Duodenal mucosa (tissue), 2 donors: ENCODE measurements at regions not wholly inside any gene's neighbourhood (a gene's known extent, or its start where the extent isn't known, plus 50 kb on each side); places are given as distances from the start of the nearest gene placed in this dataset.
A peak's percentile ranks its signal among the peaks of the same experiment; 100 is the strongest.

ENCODE experiments used
- H3K27ac ChIP-seq: one replicate; pipeline ENCODE4 v1.7.0; 2013; ENCODE audit warnings: low read depth, low read length
- H3K27me3 ChIP-seq, 2 donors: one replicate each; pipeline ENCODE4 v1.7.0; 2013; ENCODE audit warnings: low read length in 2 of 2, control low read depth in 1 of 2; ENCODE audit not compliant: insufficient read depth in 2 of 2, control insufficient read depth in 1 of 2
- H3K36me3 ChIP-seq, 2 donors: one replicate each; pipeline ENCODE4 v1.7.0; 2013; ENCODE audit warnings: low read length in 2 of 2, control low read depth in 1 of 2; ENCODE audit not compliant: insufficient read depth in 2 of 2, control insufficient read depth in 1 of 2
- H3K4me1 ChIP-seq, 2 donors: one replicate each; pipeline ENCODE4 v1.7.0; 2013; ENCODE audit warnings: low read length in 2 of 2, control low read depth in 1 of 2; ENCODE audit not compliant: insufficient read depth in 2 of 2, control insufficient read depth in 1 of 2
- H3K4me3 ChIP-seq, 2 donors: one replicate each; pipeline ENCODE4 v1.7.0; 2013; ENCODE audit warnings: low read length in 2 of 2, low read depth in 1 of 2
- H3K9ac ChIP-seq, 2 donors: one replicate each; pipeline ENCODE4 v1.7.0; 2013; ENCODE audit warnings: low read length in 2 of 2, low read depth in 1 of 2
- H3K9me3 ChIP-seq, 2 donors: one replicate each; pipeline ENCODE4 v1.7.0; 2013; ENCODE audit warnings: low read length in 2 of 2, control low read depth in 1 of 2; ENCODE audit not compliant: control insufficient read depth in 1 of 2

- Histone ChIP-seq H3K27me3 (no peaks in the 10 kb centered on the region), H3K4me3 (no peak overlapping the region), H3K27ac (no peak overlapping the region), H3K9ac (no peak overlapping the region), H3K4me1 (no peaks in the 10 kb centered on the region), H3K36me3 (no peaks in the 10 kb centered on the region), H3K9me3 (peaks cover 0 to 8% of the 10 kb centered on the region in 2 donors)
These were observed 344.7 kb upstream of the TCF4 start for GRCh38 chr18:55932675-55933074.

GRCh38 chr18:55927831-55928230 is 339.8 kb upstream of the TCF4 start:
- no peak overlapping the region for H3K27ac ChIP-seq

GRCh38 chr18:55925772-55926171 is 337.8 kb upstream of the TCF4 start:
- Histone ChIP-seq H3K27me3 (no peaks in the 10 kb centered on the region), H3K27ac (no peak overlapping the region), H3K9ac (no peak overlapping the region), H3K9me3 (no peaks in the 10 kb centered on the region), H3K4me3 (no peak overlapping the region), H3K4me1 (no peaks in the 10 kb centered on the region), H3K36me3 (no peaks in the 10 kb centered on the region)

More at GRCh38 chr18:55927831-55928230, 339.8 kb upstream of the TCF4 start:
- no peak overlapping the region for H3K9ac ChIP-seq
- H3K4me3 ChIP-seq = no peak overlapping the region
- H3K4me1 ChIP-seq = no peaks in the 10 kb centered on the region
- H3K36me3 ChIP-seq = no peaks in the 10 kb centered on the region
- H3K27me3 ChIP-seq = no peaks in the 10 kb centered on the region
- no peaks in the 10 kb centered on the region for H3K9me3 ChIP-seq

- Histone ChIP-seq H3K36me3 (no peaks in the 10 kb centered on the region), H3K27ac (no peak overlapping the region), H3K27me3 (no peaks in the 10 kb centered on the region), H3K4me3 (no peak overlapping the region), H3K9me3 (no peaks in the 10 kb centered on the region), H3K9ac (no peak overlapping the region), H3K4me1 (no peaks in the 10 kb centered on the region)
These were observed 332.1 kb upstream of the TCF4 start for GRCh38 chr18:55920063-55920462.

- H3K4me1 ChIP-seq = no peaks in the 10 kb centered on the region
- H3K9ac ChIP-seq = no peak overlapping the region
- no peaks in the 10 kb centered on the region for H3K9me3 ChIP-seq
- no peak overlapping the region for H3K4me3 ChIP-seq
- H3K27me3 ChIP-seq = no peaks in the 10 kb centered on the region
- H3K36me3 ChIP-seq = no peaks in the 10 kb centered on the region
- no peak overlapping the region for H3K27ac ChIP-seq
These were observed 330.5 kb upstream of the TCF4 start for GRCh38 chr18:55918444-55918843.

GRCh38 chr18:55912919-55913318 is 324.9 kb upstream of the TCF4 start:
- H3K27me3 ChIP-seq = no peaks in the 10 kb centered on the region
- no peak overlapping the region for H3K27ac ChIP-seq
- H3K36me3 ChIP-seq = no peaks in the 10 kb centered on the region
- no peak overlapping the region for H3K9ac ChIP-seq
- no peak overlapping the region for H3K4me3 ChIP-seq
- H3K9me3 ChIP-seq = no peaks in the 10 kb centered on the region
- H3K4me1 ChIP-seq = peaks cover 0 to 4% of the 10 kb centered on the region in 2 donors

- no peaks in the 10 kb centered on the region for H3K27me3 ChIP-seq
- peaks cover 0 to 4% of the 10 kb centered on the region in 2 donors for H3K4me1 ChIP-seq
- no peak overlapping the region for H3K4me3 ChIP-seq
- no peaks in the 10 kb centered on the region for H3K9me3 ChIP-seq
- H3K36me3 ChIP-seq = no peaks in the 10 kb centered on the region
- H3K27ac ChIP-seq = no peak overlapping the region
- H3K9ac ChIP-seq = no peak overlapping the region
These were observed 324.1 kb upstream of the TCF4 start for GRCh38 chr18:55912071-55912470.

- H3K9ac ChIP-seq = no peak overlapping the region
- H3K27ac ChIP-seq = no peak overlapping the region
- H3K4me3 ChIP-seq = no peak overlapping the region
- H3K27me3 ChIP-seq = no peaks in the 10 kb centered on the region
- H3K9me3 ChIP-seq = no peaks in the 10 kb centered on the region
- H3K36me3 ChIP-seq = no peaks in the 10 kb centered on the region
- peaks cover 0 to 4% of the 10 kb centered on the region in 2 donors for H3K4me1 ChIP-seq
These were observed 322.3 kb upstream of the TCF4 start for GRCh38 chr18:55910296-55910695.

- H3K9ac ChIP-seq = no peak overlapping the region
- H3K9me3 ChIP-seq = no peaks in the 10 kb centered on the region
- no peak overlapping the region for H3K27ac ChIP-seq
- peak overlapping the region in 1 of 2 donors; percentile 21 for H3K4me3 ChIP-seq
- H3K4me1 ChIP-seq = peaks cover 0 to 4% of the 10 kb centered on the region in 2 donors
- no peaks in the 10 kb centered on the region for H3K36me3 ChIP-seq
- no peaks in the 10 kb centered on the region for H3K27me3 ChIP-seq
These were observed 320.9 kb upstream of the TCF4 start for GRCh38 chr18:55908901-55909366.

- Histone ChIP-seq H3K9ac (no peak overlapping the region), H3K27ac (no peak overlapping the region)
These were observed 319.6 kb upstream of the TCF4 start for GRCh38 chr18:55907453-55908175.

More at GRCh38 chr18:55907453-55908175, 319.6 kb upstream of the TCF4 start:
- H3K36me3 ChIP-seq = no peaks in the 10 kb centered on the region
- no peaks in the 10 kb centered on the region for H3K9me3 ChIP-seq
- H3K4me3 ChIP-seq = no peak overlapping the region
- H3K4me1 ChIP-seq = peaks cover 0 to 4% of the 10 kb centered on the region in 2 donors
- no peaks in the 10 kb centered on the region for H3K27me3 ChIP-seq
